ENCODE measurements at regions not wholly inside any gene's neighbourhood (a gene's known extent, or its start where the extent isn't known, plus 50 kb on each side); places are given as distances from the start of the nearest gene placed in this dataset.

DNA sequence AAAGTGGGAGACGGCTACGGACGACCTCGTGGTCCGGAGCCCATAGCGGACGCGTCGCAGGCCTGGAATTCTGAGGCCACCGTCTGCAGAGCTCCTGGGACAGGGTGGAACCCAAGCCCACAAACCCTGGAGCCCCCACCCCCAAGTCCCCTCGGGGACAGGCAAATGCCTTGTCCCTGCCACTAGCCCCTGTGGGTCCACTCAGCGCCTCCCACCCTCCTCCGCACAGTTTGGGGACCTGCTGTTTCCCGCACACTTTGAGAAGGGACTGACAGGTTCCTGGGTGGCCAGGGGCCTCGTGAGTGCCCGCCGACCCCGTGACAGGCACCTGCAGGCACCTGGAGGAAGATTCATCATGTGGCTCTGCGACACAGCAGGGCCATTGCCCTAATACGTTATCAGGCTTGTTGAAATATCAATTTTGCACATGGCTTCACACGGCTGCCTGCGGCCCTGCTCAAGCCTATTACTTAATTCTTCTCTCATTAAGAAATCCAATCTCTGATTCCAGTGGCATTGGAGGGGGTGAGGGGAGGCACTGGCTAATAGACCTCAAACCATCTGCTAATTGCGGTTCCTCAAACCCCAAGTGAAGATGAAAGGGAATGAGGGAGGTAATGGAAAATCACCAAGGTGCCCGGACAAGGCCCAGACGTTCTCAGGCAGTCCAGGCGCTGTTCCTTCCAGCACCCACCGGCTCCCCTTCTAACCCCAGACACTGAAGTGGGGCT, 672.5 kb downstream of the BRD1 start:
- no peak overlapping the region for H3K4me3 ChIP-seq (ENCODE audit: low read length)
- no peaks in the 10 kb centered on the region for H4K20me1 ChIP-seq (ENCODE audit: insufficient read depth, low read length)
- TF ChIP-seq EZH2phosphoT487 (IDR thresholded peaks at IDR 0.05; ENCODE audit: low read length) (no peak), EZH2 (optimal IDR thresholded peaks at IDR 0.05; ENCODE audit: low read depth, low read length) (no peak)
- TF ChIP-seq, protein P1, sequence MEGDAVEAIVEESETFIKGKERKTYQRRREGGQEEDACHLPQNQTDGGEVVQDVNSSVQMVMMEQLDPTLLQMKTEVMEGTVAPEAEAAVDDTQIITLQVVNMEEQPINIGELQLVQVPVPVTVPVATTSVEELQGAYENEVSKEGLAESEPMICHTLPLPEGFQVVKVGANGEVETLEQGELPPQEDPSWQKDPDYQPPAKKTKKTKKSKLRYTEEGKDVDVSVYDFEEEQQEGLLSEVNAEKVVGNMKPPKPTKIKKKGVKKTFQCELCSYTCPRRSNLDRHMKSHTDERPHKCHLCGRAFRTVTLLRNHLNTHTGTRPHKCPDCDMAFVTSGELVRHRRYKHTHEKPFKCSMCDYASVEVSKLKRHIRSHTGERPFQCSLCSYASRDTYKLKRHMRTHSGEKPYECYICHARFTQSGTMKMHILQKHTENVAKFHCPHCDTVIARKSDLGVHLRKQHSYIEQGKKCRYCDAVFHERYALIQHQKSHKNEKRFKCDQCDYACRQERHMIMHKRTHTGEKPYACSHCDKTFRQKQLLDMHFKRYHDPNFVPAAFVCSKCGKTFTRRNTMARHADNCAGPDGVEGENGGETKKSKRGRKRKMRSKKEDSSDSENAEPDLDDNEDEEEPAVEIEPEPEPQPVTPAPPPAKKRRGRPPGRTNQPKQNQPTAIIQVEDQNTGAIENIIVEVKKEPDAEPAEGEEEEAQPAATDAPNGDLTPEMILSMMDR (IDR thresholded peaks at IDR 0.05; ENCODE audit: low read length): no peak
- H3K27me3 ChIP-seq (replicated peaks; ENCODE audit: insufficient read depth, low read length): peaks cover 44% of the 10 kb centered on the region
- no peaks in the 10 kb centered on the region for H3K9me3 ChIP-seq (replicated peaks; ENCODE audit: insufficient read depth, low read length)
- no peaks in the 10 kb centered on the region for H3K36me3 ChIP-seq (replicated peaks; ENCODE audit: insufficient read depth, low read length)
- no peaks in the 10 kb centered on the region for H3F3A ChIP-seq (ENCODE audit: insufficient read depth, low read length)
- no peak overlapping the region for H2AFZ ChIP-seq (ENCODE audit: low read length)
- H3K4me1 ChIP-seq (ENCODE audit: low read length): no peaks in the 10 kb centered on the region
- H3K9me2 ChIP-seq (replicated peaks; ENCODE audit: insufficient read depth, low read length): no peaks in the 10 kb centered on the region
- no peak overlapping the region for H3K9ac ChIP-seq (ENCODE audit: low read length)
- H3K27ac ChIP-seq (ENCODE audit: low read length): no peak overlapping the region
- H3K4me2 ChIP-seq (ENCODE audit: low read depth, low read length): no peak overlapping the region
- no peaks in the 10 kb centered on the region for H3K79me2 ChIP-seq (ENCODE audit: low read length)
- no peak for DNase-seq

DNA sequence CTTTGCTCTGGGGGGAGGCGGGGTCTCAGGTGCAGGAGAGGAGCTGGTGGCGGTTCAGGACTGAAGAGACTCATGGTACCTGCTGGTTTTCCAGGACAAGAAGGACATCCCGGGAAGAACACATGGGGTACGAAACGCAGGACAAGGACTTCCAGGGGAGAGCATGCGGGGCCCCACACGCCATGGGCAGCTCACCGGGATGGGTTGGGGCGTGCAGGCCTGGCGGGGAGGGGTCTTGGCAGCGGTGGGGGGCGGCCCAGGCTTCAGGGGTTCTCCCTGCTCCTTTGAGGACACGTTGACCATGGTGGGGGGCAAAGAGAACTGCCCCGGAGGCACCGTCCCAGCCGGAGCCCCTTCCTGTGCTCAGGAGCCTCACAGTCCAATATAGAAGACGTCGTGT, 673.2 kb downstream of the BRD1 start:
- TF ChIP-seq EZH2phosphoT487 (IDR thresholded peaks at IDR 0.05; ENCODE audit: low read length): no peak
- TF ChIP-seq, protein P1 (IDR thresholded peaks at IDR 0.05; ENCODE audit: low read length): no peak
- TF ChIP-seq EZH2 (optimal IDR thresholded peaks at IDR 0.05; ENCODE audit: low read depth, low read length): no peak
- peaks cover 38% of the 10 kb centered on the region for H3K27me3 ChIP-seq (replicated peaks; ENCODE audit: insufficient read depth, low read length)
- H3K4me2 ChIP-seq (ENCODE audit: low read depth, low read length): no peak overlapping the region
- H3K4me1 ChIP-seq (ENCODE audit: low read length): no peaks in the 10 kb centered on the region
- H3K9ac ChIP-seq (ENCODE audit: low read length): no peak overlapping the region
- H4K20me1 ChIP-seq (ENCODE audit: insufficient read depth, low read length): no peaks in the 10 kb centered on the region
- H3K79me2 ChIP-seq (ENCODE audit: low read length): no peaks in the 10 kb centered on the region
- no peak for DNase-seq
- H3K9me3 ChIP-seq (replicated peaks; ENCODE audit: insufficient read depth, low read length): no peaks in the 10 kb centered on the region
- H3K27ac ChIP-seq (ENCODE audit: low read length): no peak overlapping the region
- H3K9me2 ChIP-seq (replicated peaks; ENCODE audit: insufficient read depth, low read length): no peaks in the 10 kb centered on the region
- no peak overlapping the region for H3K4me3 ChIP-seq (ENCODE audit: low read length)
- no peaks in the 10 kb centered on the region for H3F3A ChIP-seq (ENCODE audit: insufficient read depth, low read length)
- H3K36me3 ChIP-seq (replicated peaks; ENCODE audit: insufficient read depth, low read length): no peaks in the 10 kb centered on the region
- no peak overlapping the region for H2AFZ ChIP-seq (ENCODE audit: low read length)

DNA sequence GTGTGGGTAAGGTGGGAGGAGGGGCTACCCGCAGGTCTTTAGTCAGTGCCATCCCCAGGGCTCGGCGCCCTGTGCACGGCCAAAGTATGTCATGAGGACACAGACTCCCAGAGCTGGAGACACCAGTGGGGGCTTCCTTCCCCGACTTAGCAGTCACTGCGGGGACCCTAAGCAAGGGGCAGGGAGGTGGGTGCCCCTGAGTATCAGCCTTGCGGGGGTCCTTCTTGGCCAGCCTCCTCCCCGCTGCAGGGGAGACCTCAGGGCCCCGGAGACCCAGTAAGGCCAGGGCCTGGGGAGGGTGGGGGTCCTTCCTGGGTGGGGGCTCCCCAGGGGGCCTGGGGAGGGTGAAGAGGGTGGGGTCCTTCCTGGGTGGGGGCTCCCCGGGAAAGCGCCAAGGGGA, 673.8 kb downstream of the BRD1 start:
- no peaks in the 10 kb centered on the region for H3K79me2 ChIP-seq (ENCODE audit: low read length)
- H3K9me3 ChIP-seq (replicated peaks; ENCODE audit: insufficient read depth, low read length): no peaks in the 10 kb centered on the region
- H3K27ac ChIP-seq (ENCODE audit: low read length): no peak overlapping the region
- no peak overlapping the region for H2AFZ ChIP-seq (ENCODE audit: low read length)
- H3K4me1 ChIP-seq (ENCODE audit: low read length): no peaks in the 10 kb centered on the region
- H3K9me2 ChIP-seq (replicated peaks; ENCODE audit: insufficient read depth, low read length): no peaks in the 10 kb centered on the region
- H3F3A ChIP-seq (ENCODE audit: insufficient read depth, low read length): no peaks in the 10 kb centered on the region
- H4K20me1 ChIP-seq (ENCODE audit: insufficient read depth, low read length): no peaks in the 10 kb centered on the region
- TF ChIP-seq, protein P1 (IDR thresholded peaks at IDR 0.05; ENCODE audit: low read length): no peak
- TF ChIP-seq EZH2 (optimal IDR thresholded peaks at IDR 0.05; ENCODE audit: low read depth, low read length) (no peak), EZH2phosphoT487 (IDR thresholded peaks at IDR 0.05; ENCODE audit: low read length) (no peak)
- no peaks in the 10 kb centered on the region for H3K36me3 ChIP-seq (replicated peaks; ENCODE audit: insufficient read depth, low read length)
- no peak for DNase-seq
- no peak overlapping the region for H3K9ac ChIP-seq (ENCODE audit: low read length)
- no peak overlapping the region for H3K4me3 ChIP-seq (ENCODE audit: low read length)
- H3K4me2 ChIP-seq (ENCODE audit: low read depth, low read length): no peak overlapping the region
- H3K27me3 ChIP-seq (replicated peaks; ENCODE audit: insufficient read depth, low read length): peaks cover 36% of the 10 kb centered on the region

Measured in MM.1S (cell line).